Keratinocyte (primary cell): ENCODE measurements at regions not wholly inside any gene's neighbourhood (a gene's known extent, or its start where the extent isn't known, plus 50 kb on each side); places are given as distances from the start of the nearest gene placed in this dataset.

ENCODE experiments used
- DNase-seq: peaks from one replicate; pipeline ENCODE4 v3.0.0-alpha.2; 2011; ENCODE audit warnings: low read depth, missing footprints, low spot score
- FAIRE-seq: peaks from 2 replicates; lab custom pipeline; 2011; peaks lifted over from hg19 to GRCh38; lab: Jason Lieb, UNC
- H2AFZ ChIP-seq: 2 replicates; pipeline ENCODE4 v1.6.0; 2012; ENCODE audit warnings: low read length, control low read depth, inconsistent platforms; ENCODE audit not compliant: control insufficient read depth
- H3K27ac ChIP-seq: 2 replicates; pipeline ENCODE4 v1.5.1; 2011; ENCODE audit warnings: low read length; ENCODE audit not compliant: control insufficient read depth, insufficient read depth
- H3K27me3 ChIP-seq: 3 replicates; pipeline ENCODE4 v1.6.0; 2011; ENCODE audit warnings: low read length; ENCODE audit not compliant: control insufficient read depth, insufficient read depth; ENCODE audit errors: extremely low read depth
- H3K36me3 ChIP-seq, 2 experiments: 2 replicates in 1 of 2; 3 replicates in 1 of 2; pipeline ENCODE4 v1.5.1; 2011; ENCODE audit warnings: low read length in 2 of 2, mild to moderate bottlenecking in 1 of 2; ENCODE audit not compliant: control insufficient read depth in 2 of 2, insufficient read depth in 2 of 2; ENCODE audit errors: extremely low read depth in 1 of 2
- H3K4me1 ChIP-seq: 3 replicates; pipeline ENCODE4 v1.5.1; 2011; ENCODE audit warnings: low read length; ENCODE audit not compliant: control insufficient read depth, insufficient read depth; ENCODE audit errors: extremely low read depth
- H3K4me2 ChIP-seq: 3 replicates; pipeline ENCODE4 v1.6.0; 2011; ENCODE audit warnings: low read depth, low read length; ENCODE audit not compliant: control insufficient read depth, insufficient read depth; ENCODE audit errors: extremely low read depth
- H3K4me3 ChIP-seq, 3 experiments: fragments of 200-600 bp in 1 of 3; sonication (generic) in 1 of 3; 2 replicates in 2 of 3; 3 replicates in 1 of 3; pipeline ENCODE4 v1.5.1; 2011 to 2016; ENCODE audit warnings: low read length in 3 of 3, mild to moderate bottlenecking in 3 of 3, control low read depth in 2 of 3, inconsistent platforms in 1 of 3, low read depth in 1 of 3, mixed read lengths in 1 of 3, mixed run types in 1 of 3, moderate library complexity in 1 of 3; ENCODE audit not compliant: control insufficient read depth in 2 of 3, insufficient read depth in 2 of 3; ENCODE audit errors: extremely low read depth in 1 of 3
- H3K79me2 ChIP-seq: 2 replicates; pipeline ENCODE4 v1.6.0; 2012; ENCODE audit warnings: low read length; ENCODE audit not compliant: control insufficient read depth, insufficient read depth
- H3K9ac ChIP-seq: 3 replicates; pipeline ENCODE4 v1.6.0; 2011; ENCODE audit warnings: low read length; ENCODE audit not compliant: control insufficient read depth, insufficient read depth; ENCODE audit errors: extremely low read depth
- H3K9me1 ChIP-seq: 3 replicates; pipeline ENCODE4 v1.6.0; 2011; ENCODE audit warnings: low read length; ENCODE audit not compliant: control insufficient read depth, insufficient read depth; ENCODE audit errors: extremely low read depth
- H3K9me3 ChIP-seq: 2 replicates; pipeline ENCODE4 v1.5.1; 2012; ENCODE audit warnings: low read depth, low read length; ENCODE audit not compliant: control insufficient read depth
- H4K20me1 ChIP-seq: 3 replicates; pipeline ENCODE4 v1.6.0; 2011; ENCODE audit warnings: low read length; ENCODE audit not compliant: control insufficient read depth, insufficient read depth; ENCODE audit errors: extremely low read depth
- EZH2 ChIP-seq: IDR thresholded peaks from one replicate; pipeline ENCODE4 v1.6.1; 2012; ENCODE audit warnings: inconsistent platforms, mild to moderate bottlenecking, low read length, moderate library complexity
- dilution Hi-C: fragments of 300-500 bp; cut with MboI; formaldehyde crosslinking; loops from one replicate; pipeline ENCODE4 v1.7.0; 2020; ENCODE audit warnings: low sequenced_read_pairs; ENCODE audit not compliant: extremely low pct_ligation_motif_present
- TF ChIP-seq, protein P1 (sequence below), 3 experiments: IDR thresholded peaks in 1 of 3; conservative IDR thresholded peaks in 1 of 3; optimal IDR thresholded peaks in 1 of 3; 2 replicates in 2 of 3; 3 replicates in 1 of 3; pipeline versions ENCODE3 to v1.5.1; 2011; ENCODE audit warnings: low read length in 3 of 3, mild to moderate bottlenecking in 3 of 3, moderate library complexity in 2 of 3, control low read depth in 1 of 3, inconsistent platforms in 1 of 3; ENCODE audit not compliant: insufficient read depth in 2 of 3; ENCODE audit errors: extremely low read depth in 1 of 3

- Histone ChIP-seq H4K20me1 (no peaks in the 10 kb centered on the region), H3K27ac (no peak overlapping the region)
These were observed 2187.6 kb upstream of the CELF4 start for GRCh38 chr18:39753178-39753577.

DNA sequence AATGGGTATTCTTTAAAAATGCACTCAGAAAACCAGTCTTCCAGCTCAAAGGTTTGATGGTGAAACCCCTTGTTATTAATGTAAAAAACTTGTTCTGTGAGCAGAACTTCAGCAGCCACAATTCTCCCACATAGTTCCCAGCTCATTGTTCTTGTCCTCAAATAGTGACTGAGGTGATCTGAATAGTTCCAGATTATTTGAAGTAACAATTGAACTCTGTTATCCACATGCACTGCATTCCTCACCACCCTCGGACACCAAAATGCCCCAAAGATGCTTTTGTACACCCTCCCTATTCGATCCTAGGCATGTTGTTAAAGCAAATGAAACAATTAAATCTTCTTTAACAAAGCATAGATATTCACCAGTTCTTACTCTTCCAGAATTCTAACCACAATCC lies 2186.8 kb upstream of the CELF4 start:
- dilution Hi-C loops = no loop called here
- TF ChIP-seq, protein P1, sequence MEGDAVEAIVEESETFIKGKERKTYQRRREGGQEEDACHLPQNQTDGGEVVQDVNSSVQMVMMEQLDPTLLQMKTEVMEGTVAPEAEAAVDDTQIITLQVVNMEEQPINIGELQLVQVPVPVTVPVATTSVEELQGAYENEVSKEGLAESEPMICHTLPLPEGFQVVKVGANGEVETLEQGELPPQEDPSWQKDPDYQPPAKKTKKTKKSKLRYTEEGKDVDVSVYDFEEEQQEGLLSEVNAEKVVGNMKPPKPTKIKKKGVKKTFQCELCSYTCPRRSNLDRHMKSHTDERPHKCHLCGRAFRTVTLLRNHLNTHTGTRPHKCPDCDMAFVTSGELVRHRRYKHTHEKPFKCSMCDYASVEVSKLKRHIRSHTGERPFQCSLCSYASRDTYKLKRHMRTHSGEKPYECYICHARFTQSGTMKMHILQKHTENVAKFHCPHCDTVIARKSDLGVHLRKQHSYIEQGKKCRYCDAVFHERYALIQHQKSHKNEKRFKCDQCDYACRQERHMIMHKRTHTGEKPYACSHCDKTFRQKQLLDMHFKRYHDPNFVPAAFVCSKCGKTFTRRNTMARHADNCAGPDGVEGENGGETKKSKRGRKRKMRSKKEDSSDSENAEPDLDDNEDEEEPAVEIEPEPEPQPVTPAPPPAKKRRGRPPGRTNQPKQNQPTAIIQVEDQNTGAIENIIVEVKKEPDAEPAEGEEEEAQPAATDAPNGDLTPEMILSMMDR (optimal IDR thresholded peaks at IDR 0.05 in 1 of 3, IDR thresholded peaks at IDR 0.05 in 1 of 3, conservative IDR thresholded peaks at IDR 0.05 in 1 of 3; ENCODE audit: extremely low read depth in 1 of 3, insufficient read depth in 2 of 3, low read length in 3 of 3) = no peak
- Histone ChIP-seq H3K4me2 (no peak overlapping the region), H3K4me1 (no peaks in the 10 kb centered on the region), H3K27me3 (no peaks in the 10 kb centered on the region), H3K9me3 (peaks cover 2% of the 10 kb centered on the region), H3K4me3 (no peak overlapping the region), H2AFZ (no peak overlapping the region), H3K9me1 (no peaks in the 10 kb centered on the region), H3K36me3 (no peaks in the 10 kb centered on the region), H3K9ac (no peak overlapping the region), H4K20me1 (no peaks in the 10 kb centered on the region), H3K79me2 (no peaks in the 10 kb centered on the region), H3K27ac (no peak overlapping the region)
- DNase-seq (no peak), FAIRE-seq (no peak)

More at GRCh38 chr18:39753178-39753577, 2187.6 kb upstream of the CELF4 start:
- no peak for FAIRE-seq
- H3K9ac ChIP-seq = no peak overlapping the region
- dilution Hi-C loops = no loop called here
- H3K27me3 ChIP-seq = no peaks in the 10 kb centered on the region
- DNase-seq = no peak
- H3K4me1 ChIP-seq = no peaks in the 10 kb centered on the region
- no peak for TF ChIP-seq EZH2
- TF ChIP-seq, protein P1 (optimal IDR thresholded peaks at IDR 0.05 in 1 of 3, IDR thresholded peaks at IDR 0.05 in 1 of 3, conservative IDR thresholded peaks at IDR 0.05 in 1 of 3; ENCODE audit: extremely low read depth in 1 of 3, insufficient read depth in 2 of 3, low read length in 3 of 3) = no peak
- H3K4me2 ChIP-seq = no peak overlapping the region
- H3K9me1 ChIP-seq = no peaks in the 10 kb centered on the region
- no peaks in the 10 kb centered on the region for H3K36me3 ChIP-seq
- no peaks in the 10 kb centered on the region for H3K79me2 ChIP-seq
- H3K9me3 ChIP-seq = peaks cover 2% of the 10 kb centered on the region
- no peak overlapping the region for H2AFZ ChIP-seq
- H3K4me3 ChIP-seq = no peak overlapping the region
